Stimulated activated CD8-positive, alpha-beta memory T cell treated with anti-CD3 and anti-CD28 coated beads, Interleukin-2, amount 100 ng/mL, for 1 hour (primary cell): ENCODE measurements at regions not wholly inside any gene's neighbourhood (a gene's known extent, or its start where the extent isn't known, plus 50 kb on each side); places are given as distances from the start of the nearest gene placed in this dataset.

ENCODE experiments used
- DNase-seq, 2 donors: peaks; one replicate each; pipeline ENCODE4 v3.0.0-alpha.2; 2020; ENCODE audit warnings: low read depth in 2 of 2

DNA sequence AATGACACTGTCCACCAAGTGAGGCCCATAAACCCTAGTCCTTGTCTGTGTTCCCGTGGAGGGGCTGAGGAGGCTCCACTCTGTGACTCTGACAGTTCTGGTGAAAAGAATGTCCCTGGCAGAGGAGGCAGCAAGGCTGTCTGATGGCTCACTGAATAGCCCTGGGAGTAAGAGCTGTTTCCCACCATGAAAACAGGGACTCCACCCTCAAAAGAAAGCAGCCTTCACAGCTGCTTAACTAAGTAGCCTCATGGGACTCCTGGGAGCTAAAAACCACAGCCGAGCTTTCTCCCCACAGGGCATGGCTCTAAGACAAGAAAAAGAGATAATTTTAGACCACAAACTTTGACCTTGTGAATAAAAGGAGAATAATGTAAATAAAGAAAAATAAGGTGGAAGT, 135.1 kb upstream of the FRY start:
- DNase-seq: no peak

DNA sequence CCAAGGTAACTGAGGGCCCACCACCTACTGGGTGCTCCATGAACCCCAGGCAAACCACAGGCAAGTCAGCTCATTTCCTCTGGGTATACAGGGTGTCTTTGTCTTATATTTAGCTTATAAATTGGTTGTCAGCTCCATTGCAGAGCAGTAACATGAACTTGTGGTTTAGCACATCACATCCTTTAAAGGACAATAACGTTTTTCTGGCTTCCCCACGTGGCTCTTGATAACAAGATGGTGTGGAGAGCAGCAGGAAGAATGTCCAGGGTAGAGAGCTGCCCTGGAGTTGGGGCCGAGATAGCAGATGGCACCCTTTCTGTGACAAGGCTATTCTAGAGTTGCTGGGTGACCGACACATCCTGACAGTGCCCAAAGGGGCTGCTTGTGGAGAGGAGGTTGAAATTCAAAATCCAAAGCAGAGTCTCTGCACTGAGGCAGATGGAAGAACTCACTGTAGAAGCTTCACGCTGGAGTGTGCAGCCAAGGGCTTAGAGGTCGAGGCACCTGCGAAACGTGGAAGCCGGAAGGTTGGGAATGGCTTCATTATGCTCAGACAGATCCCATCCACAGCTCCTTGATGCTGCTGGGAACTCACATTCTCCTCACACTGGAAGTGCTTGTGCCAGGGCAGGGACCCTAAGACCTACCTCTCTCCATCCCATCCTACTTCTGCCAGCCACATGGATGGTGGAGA, 133.0 kb upstream of the FRY start:
- DNase-seq: no peak

DNA sequence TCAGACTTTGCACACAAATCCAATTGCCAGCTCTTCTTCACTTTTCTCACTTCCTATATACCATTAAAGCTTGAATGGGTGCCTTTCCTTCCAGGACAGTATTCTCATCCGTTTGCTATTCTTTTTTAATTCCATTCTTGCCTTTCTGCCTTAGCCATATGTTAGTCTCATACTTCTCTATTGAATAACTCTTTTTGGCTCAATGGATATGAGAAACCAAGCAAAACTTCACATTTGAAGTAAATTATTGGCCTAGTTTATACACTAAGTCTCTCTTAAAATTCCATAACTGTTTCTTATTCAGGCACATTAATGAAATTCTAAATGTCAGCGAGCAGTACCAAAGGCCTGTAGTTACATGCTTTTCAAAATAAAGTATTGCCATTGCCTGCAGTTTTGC, 129.6 kb upstream of the FRY start:
- DNase-seq: no peak

DNA sequence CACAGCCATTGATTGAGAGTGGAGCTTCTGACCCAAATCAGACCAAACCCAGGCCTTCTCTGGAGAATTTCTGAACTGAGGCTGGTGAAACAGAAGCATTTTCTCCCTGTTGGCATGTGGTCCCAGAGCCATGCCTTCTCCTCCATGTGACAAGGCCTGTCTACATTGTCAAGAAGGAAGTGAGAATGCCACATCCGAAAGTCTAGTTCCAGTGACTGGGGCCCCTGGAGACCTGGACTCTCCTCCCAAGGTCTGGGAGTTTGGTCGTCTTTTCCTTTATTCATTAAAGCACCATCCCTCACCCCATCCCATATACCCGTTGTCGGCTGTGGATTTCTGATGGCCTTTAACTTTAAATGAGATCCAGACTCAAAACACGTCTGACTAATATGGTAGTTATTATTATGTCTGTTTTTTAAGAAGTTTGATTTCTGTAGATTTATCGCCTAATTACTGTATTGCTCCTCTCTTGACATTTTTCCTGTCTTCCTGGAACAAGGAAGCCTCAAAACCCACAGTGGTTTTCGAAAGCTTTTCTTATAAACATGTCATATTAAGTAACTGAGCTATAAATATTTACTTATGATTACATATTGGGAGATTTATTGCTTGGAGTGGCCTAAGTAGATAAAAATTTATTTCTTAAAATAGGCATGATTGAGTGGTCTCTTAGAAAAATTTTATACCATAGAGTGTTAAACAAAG, 128.3 kb upstream of the FRY start:
- no peak for DNase-seq

DNA sequence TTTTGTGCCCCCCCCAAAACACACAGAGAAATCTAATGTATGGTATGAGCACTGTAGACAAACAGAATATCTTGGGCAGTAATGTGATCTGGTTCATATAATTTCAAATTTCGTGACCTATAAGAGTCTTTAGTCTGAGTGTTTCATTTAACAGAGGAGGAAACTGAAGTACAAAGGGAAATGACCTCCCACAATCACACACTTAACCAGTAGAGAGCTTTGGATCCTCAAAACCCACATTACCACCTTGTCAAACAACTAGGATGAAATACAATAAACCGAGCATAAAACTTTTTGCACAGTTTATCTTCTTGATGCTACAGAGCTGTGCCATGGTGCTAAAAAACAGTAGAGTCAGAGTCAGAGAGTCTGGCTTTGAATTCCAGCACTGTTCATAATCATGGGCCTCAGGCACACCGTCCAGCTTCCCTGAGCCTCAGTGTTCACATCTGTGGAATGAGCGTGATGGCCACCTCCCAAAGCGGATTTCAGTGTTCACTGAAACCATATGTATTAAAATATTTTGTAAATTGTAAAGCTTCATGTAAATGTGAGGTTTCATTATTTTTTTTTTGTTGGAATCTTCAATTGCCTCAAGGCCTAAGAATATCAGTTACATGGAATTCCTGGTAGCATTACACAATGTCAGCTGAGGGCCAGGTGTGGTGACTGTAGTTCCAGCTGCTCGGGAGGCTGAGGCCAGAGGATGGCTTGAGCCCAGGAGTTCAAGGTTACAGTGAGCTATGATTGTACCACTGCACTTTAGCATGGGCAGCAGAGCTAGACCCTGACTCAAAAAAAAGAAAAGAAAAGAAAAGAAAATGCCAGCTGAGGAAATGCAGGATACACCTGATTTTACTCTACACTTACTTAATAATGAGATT, 126.4 kb upstream of the FRY start:
- no peak for DNase-seq

DNA sequence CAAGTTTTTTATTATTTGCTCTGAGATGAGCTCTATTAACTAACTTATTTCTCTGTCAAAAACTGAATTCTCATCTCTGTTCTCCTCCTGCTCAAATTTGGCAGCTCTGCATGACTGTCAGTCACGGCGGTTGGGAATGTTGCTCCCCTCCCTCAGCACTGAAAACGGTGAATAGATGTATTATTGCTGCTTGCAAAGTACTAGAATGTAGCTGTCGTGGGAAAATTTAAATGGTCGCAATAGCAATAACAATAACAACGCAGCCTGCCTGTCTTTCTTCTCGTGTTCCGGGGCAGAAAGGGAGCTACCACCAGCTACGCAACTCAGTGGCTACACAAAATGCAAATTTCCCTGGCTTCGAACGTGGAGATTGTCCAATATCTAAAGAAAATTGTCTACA, 125.6 kb upstream of the FRY start:
- DNase-seq: no peak

DNA sequence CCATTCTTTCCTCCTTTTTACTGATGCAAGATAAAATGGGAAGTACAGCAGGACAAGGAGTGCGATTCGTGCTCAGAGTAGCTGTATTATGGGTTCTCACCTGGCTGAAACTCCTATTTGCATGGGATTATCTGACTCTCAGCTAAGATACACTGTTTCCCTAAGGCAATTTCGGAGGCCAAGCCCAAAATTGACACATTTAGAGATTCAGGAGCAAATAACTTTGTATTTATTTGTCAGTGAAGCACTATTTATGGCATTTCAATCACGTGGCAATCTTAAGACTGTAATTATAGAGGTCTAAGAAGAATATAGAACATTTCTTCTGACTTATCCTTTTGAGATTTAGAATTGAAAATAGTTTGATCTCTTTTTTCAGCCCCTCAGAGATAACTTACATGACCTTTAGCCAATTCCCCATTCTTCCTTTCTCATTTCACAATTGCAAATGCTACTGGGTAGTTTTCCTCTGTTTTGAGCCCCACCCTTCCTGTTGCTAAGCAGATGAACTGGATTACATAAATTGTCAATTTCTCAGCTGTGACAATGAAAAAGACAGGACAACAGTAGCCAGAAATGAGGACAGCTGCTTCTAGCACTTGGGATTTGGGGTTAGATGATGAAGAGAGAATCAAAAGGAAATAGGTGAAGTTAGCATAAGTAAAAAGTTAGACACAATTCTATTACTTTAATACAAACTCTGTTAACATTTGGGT, 122.7 kb upstream of the FRY start:
- no peak for DNase-seq

DNA sequence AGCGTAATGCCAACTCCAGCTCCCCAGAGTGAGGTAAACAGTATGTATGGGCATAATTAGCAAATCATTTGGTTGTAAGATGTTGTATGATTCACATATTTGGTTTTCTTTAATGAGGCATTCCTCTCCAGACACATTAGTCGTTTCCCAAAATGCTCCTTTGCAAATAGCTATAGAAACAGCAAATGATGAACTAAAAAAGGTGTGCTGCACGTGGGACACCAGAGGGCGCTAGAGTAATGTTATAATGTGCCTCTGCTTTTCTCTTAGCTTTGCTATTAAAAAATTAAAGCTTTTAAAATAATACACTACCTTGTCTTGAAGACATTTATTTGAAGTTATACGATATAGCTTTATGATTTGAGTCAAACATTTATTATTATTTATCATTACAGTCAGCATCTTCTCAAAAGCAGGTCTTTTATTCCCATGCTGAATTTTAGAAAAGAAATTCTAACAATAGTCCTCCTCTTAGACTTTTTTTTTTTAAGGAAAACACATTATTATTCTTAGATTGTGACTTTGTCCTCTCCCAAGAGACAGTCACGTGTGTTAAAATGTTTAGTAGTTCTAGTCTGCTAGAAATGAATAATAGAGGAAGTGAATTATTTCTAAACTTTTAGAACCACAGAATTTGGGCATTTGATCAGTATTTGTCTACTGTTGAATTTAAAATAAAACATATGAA, 121.6 kb upstream of the FRY start:
- DNase-seq: peak in 1 of 2 donors; percentile 32

DNA sequence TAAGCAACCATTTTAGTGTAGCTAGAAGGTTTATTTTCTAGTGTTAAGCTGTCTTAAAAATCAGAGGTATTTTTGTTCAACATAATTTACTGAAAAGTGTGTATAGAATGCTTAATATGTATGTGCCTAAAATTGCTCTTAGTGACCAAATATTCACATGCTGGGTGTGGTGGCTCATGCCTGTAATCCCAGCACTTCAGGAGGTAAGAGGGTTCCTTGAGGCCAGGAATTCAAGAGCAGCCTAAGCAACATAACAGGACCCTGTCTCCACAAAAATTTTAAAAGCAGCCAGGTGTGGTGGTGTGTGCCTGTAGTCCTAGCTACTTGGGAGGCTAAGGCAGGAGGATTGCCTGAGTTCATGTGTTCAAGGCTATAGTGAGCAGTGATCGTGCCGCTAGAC, 120.9 kb upstream of the FRY start:
- no peak for DNase-seq

DNA sequence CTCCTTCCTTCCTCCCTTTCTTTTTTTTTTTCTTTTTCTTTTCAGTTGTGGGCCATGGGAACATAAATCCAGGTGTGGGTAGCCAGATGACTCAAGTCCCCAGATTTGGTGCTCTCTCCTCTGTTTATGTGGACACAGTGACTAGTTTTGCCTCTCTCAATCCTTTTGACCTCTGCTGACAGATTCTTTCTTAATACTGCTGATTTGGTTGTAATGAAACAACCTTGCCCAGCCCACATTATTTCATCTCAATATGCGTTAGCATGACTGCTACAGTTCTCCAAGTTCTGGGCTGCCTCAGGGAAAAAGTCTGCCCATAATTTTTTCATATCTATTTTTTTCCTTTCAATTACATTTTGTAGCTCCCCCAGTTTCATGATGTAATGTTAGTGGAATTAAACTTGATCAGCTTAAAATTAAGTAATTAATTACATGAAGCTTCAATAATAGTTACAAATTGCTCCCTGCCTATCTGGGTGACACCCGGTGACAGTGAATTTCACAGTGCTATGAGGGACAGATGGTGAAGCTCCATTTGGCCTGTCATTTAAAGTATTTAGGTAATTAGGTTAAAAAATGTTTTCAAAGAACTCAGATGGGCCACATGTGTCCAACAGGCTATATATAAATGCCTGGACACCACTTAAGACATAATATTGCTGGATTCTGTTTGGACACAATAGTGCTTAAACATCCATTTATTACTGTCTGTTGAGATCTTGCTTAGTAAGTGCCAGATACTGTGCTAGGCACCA, 118.8 kb upstream of the FRY start:
- DNase-seq: no peak

DNA sequence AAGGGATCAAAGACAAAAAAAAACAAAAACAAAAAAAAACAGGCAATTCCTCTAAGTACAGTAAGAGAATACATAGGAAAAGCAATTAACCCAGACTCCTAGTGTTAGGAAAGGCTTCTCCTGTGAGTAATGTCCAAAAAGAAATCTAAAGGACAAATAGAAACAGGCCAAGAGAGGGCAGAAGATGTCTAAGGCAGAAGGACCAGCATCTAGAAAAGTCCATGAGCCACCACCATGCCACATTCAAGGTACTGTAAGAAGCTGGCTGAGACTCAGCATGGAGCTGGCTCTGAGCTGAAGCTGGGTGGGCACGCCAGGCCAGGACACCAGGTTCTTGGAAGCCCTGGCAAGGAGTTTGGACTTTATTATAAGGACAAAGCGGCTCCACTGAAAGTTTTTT, 118.1 kb upstream of the FRY start:
- no peak for DNase-seq

DNA sequence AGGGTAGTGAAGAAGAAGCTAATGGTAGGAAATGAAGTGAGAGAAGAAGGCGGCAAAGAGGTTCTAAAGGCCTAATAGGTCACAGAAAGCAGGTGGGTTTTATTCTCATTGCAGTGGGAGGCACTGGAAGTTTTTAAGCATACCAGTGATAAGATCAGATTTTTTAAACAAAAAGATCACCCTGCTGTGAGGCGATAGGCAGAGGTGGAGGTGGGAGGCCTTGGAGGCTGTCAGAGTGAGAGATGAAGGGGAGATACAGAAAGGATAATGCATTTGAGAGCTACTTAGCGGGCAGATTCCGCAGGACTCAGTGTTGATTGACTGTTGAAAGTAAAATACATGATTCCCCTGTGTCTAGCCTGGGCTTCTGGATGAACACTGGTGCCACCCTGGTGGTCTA, 116.7 kb upstream of the FRY start:
- no peak for DNase-seq

DNA sequence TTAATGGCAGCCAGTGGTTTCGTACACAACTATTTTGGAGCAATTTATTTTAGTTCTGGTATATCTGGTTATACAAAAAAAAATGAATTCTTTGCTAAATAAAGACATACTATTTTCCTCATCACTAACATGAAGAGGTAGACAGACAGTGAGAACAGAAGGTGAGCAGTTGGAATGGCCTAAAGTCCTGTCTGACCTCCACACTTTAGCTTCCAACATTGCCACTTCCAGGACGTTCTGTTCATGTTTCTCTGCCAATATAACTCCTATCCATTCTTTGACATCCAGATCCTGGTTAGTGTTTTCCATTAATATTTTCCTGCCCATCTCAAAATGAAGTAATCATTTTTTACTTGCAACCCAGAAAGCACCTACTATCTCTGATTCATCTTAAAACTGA, 112.9 kb upstream of the FRY start:
- no peak for DNase-seq

DNA sequence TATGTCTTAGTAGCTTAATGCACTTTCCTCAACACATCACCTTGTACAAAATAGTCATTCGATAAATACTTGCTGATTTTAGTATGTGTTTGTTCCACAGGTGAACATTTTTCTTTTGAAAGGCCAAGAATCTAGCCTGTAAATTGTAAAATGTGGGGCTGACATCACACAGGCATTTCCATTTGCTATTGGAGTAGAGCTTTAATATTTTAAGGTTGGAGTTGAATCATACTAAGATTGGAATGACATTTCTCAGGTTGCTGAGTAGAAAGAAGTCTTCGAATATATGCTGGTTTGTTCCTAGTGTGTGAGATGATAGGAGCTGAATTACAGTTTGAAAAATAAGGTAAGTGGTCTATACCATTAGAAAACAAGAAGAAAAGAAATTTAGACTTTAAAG, 112.3 kb upstream of the FRY start:
- no peak for DNase-seq

DNA sequence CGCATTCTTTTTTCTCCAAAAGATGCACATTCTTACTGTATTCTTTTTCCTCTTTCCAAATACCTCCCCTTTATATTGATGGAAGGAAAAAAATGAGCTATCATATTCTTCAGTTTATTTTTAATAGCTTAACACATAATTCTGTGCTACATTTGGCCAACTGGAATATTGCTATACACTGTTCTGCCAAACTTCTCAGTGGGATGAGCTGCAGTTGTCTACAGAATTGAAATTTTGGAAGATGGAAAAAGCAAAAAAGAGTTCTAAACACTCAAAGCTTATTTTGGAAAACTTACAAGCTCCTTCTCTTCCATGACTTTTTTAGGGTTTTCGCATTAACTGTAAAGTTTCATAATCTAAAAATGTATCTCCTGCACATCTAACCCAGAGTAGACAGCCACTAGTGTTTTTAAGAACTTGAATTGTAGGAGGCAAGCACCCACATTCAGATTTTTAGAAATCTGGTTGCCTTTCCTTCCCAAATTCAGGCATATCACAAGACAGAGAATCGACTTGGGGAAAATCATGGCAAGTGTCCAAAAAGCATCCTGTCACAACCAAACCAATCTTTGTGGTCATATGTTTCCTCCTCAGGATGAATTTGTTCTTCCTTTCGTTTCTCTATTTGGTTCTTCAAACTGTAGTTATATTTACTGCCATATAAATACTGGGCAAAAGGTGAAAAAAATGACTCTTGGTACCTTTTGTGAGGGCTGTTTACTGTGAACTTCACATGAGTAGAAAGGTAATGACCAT, 111.4 kb upstream of the FRY start:
- DNase-seq: no peak

DNA sequence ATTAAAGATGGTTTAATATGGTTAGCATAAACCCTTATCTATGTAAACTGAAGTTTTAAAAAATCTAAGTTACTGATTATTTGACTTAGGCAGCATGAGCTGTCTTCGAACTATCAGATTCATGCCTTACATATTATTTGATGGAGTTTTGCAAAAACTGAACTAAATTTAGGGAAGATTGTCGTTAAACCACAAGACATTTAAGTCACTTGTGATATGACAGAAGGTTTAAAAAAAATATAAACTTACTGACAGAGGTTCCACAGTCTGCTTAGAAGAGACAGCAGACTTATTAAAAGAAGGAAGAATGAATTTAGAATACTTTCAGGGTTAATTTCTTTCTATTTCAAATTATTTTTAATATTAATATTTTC, 110.9 kb upstream of the FRY start:
- DNase-seq: no peak

DNA sequence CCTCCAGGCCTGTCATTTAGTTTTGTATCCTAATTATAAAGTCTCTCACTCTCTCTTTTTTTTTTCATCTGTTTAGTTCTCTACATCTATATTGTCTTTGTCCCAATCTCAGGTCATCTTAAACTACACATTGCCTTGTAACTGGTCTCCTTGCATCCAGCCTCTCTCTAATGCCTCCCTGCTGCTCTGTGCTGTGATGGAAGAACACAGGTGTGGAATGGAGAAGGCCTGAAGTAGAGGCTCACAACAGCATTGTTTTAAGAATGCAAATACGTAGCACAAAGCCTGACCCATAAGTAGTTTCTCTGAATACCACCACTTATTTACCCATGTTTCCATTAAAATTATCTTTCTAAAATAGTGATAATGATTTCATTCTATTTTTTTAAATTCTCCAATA, 108.8 kb upstream of the FRY start:
- no peak for DNase-seq

DNA sequence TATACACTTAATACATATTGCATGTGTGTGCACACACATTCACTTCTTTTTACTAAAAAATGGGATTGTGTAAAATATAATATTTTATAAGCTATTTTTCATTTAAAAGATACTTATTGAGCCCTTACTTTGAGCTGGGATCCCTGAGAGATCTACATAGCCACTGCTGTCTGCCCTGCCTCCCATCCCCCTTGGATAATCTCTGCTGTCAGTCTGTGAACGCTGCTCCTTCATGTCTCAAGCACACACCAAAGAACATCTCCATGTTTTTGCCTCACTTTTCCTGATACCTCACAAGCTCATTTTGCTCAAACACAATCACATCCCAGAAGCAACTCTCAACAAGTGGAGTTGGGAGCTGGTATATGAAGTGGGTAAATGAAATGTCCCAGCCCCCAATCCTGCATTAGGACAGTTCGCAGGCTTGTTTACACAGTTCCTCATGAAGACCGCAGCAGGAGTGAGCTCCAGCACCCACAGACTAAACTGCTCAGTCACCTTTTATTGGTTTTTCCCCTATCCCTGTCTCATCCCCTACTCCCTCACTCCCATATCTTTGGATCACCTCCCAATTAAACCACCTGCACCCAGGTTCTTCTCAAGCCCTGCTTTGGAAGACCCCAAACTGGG, 108.3 kb upstream of the FRY start:
- no peak for DNase-seq

DNA sequence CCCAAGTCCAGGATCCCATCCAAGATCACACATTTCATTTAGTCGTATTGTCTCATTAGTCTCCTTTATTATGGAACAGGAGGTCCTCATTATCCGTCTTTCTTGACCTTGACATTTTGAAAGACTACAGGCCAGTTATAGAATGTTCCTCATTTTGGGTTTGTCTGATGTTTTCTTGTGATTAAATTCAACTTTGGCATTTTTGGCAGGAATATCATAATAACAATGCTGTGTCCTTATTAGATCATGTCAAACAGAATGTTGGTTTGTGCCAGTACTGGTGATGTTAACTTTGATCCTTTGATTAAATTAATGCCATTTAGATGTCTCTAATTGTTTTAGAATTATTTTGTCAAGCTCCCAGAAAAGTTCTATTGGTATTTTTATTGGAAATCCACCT, 106.5 kb upstream of the FRY start:
- DNase-seq: no peak

DNA sequence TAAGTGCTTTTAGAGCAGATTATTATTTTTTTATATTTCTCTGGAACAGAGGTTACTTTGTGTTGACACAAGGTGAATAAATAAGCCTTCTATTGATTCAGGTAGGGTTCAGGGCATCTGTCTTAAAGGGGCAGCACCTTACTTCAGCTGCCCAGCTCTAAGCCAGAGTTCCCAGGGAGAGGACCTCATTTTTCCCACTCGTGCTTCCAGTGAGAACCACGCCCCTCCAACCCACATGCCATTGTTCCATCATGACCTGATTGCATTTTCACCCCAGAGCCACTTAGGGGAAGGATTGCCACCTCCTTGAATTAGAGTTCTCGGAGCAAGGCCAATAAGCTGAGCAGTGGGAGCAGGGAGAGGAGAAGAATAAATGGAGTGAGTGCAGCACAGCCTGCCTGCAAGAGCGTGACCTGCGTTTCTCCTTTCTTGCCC, 104.3 kb upstream of the FRY start:
- DNase-seq: no peak
